Naive thymus-derived CD8-positive, alpha-beta T cell (primary cell): ENCODE measurements at regions not wholly inside any gene's neighbourhood (a gene's known extent, or its start where the extent isn't known, plus 50 kb on each side); places are given as distances from the start of the nearest gene placed in this dataset.
"Not testable (repeated sequence)": the region's sequence is repeated elsewhere in the genome, so short reads cannot be mapped to it uniquely, and the experiment has no call there.

ENCODE experiments used
- ATAC-seq, 2 donors: fragments of 150-1000 bp; cut with Tn5 transposase in 1 of 2; sonication (Bioruptor Pico), chemical (Tn5 transposase) in 1 of 2; 1 replicate in 1 of 2; 2 replicates in 1 of 2; pipeline ENCODE4 v1.10.0; 2021; ENCODE audit warnings: mild to moderate bottlenecking in 2 of 2, moderate library complexity in 2 of 2
- POLR2A ChIA-PET: fragments of 350-600 bp; sonication (Branson Sonifier 250); formaldehyde crosslinking; loops from one replicate; lab custom pipeline; 2021; ENCODE audit warnings: antibody characterized with exemption; lab: Charles Lee
- DNase-seq, 10 donors: peaks; one replicate each; pipeline versions ENCODE4 v3.0.0 to v3.0.0-alpha.2; 2020 to 2022
- H3K27ac Mint-ChIP-seq, 10 donors: one replicate each; pipeline ENCODE4 v1.8.0; 2020 to 2022; ENCODE audit warnings: mild to moderate bottlenecking in 10 of 10, mixed read lengths in 10 of 10, moderate library complexity in 4 of 10, inconsistent platforms in 1 of 10
- H3K27me3 Mint-ChIP-seq, 5 donors: one replicate each; pipeline ENCODE4 v1.8.0; 2021 to 2022; ENCODE audit warnings: mixed read lengths in 5 of 5
- H3K36me3 Mint-ChIP-seq, 3 donors: one replicate each; pipeline ENCODE4 v1.8.0; 2020 to 2022; ENCODE audit warnings: mixed read lengths in 3 of 3, mild to moderate bottlenecking in 2 of 3, inconsistent platforms in 1 of 3
- H3K4me1 Mint-ChIP-seq, 4 donors: one replicate each; pipeline ENCODE4 v1.8.0; 2021 to 2022; ENCODE audit warnings: mixed read lengths in 4 of 4
- H3K4me3 Mint-ChIP-seq, 10 donors: one replicate each; pipeline ENCODE4 v1.8.0; 2020 to 2022; ENCODE audit warnings: mild to moderate bottlenecking in 10 of 10, mixed read lengths in 10 of 10, moderate library complexity in 6 of 10, inconsistent platforms in 1 of 10
- H3K9me3 Mint-ChIP-seq, 9 donors: one replicate each; pipeline ENCODE4 v1.8.0; 2020 to 2022; ENCODE audit warnings: mixed read lengths in 9 of 9, mild to moderate bottlenecking in 3 of 9, inconsistent platforms in 1 of 9, moderate library complexity in 1 of 9

DNA sequence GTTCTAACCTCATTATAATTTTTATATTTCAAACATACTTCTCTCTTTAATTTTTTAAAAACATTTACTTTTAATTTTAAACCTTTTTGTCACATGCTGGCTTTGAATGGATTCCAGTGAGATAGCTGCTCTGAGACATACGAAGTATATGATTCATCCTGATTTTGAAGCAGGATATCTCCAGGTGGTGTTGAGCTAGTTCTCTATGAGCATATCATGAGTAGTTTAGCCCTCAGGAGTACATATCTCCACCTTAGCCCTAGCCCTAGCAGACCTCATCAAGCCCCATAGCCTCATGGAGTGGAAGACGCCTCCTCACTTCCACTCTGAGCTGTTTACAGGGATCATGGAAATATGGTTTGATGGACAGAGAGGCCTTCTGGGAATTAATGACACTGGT lies 183.2 kb upstream of the C21orf91 start:
- peaks cover 0 to 6% (median 0%) of the 10 kb centered on the region in 3 donors for H3K36me3 Mint-ChIP-seq
- peaks cover 0 to 6% (median 0%) of the 10 kb centered on the region in 9 donors for H3K9me3 Mint-ChIP-seq
- DNase-seq (no peak), ATAC-seq (no peak)
- H3K27ac Mint-ChIP-seq = no peak overlapping the region
- POLR2A ChIA-PET = no interaction called here
- no peak overlapping the region for H3K4me3 Mint-ChIP-seq
- no peaks in the 10 kb centered on the region for H3K27me3 Mint-ChIP-seq
- no peaks in the 10 kb centered on the region for H3K4me1 Mint-ChIP-seq

DNA sequence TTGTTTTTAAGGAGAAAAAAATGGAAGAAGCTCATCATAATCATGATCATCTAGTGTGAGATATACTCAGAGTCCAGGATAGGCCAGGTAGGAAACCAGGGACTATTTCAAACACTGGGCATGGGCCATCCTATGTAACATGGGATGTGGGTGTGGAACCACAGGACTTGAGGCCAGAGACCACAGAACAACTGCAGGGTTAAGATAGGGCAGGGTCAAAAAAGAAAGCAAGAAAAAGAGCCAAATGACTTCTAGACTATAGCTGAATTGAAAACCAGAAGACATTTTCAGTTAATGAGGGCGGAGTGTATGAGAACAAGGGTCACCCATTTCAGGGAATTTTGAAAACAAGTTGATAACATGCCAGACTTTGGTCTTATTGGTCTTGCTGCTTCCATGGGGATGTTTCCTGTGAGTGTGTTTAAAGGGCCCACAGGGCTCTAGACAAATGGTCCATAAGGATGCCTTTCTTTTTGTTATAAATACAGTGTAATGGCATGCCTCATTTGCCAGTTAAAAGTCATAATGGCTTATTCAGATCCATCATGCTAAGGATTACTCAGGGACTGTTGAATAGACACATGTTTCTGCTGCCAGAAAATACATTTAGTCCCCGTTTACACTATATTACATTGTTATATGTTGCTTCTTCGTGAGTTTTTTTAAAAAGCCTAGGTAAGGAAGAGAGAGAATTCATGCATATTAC lies 182.0 kb upstream of the C21orf91 start:
- H3K4me1 Mint-ChIP-seq = no peaks in the 10 kb centered on the region

DNA sequence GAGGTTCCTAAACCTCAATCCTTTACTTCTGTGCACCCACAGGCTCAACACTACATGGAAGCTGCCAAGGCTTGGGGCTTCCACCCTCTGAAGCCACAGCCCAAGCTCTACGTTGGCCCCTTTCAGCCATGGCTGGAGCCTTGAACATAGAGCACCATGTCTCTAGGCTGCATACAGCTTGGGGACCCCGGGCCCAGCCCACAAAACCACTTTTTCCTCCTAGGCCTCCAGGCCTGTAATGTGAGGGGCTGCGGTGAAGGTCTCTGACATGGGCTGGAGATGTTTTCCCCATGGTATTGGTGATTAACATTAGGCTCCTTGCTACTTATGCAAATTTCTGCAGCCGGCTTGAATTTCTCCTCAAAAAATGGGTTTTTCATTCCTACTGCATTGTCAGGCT lies 179.4 kb upstream of the C21orf91 start:
- H3K27me3 Mint-ChIP-seq, H3K27ac Mint-ChIP-seq, H3K4me3 Mint-ChIP-seq, DNase-seq, POLR2A ChIA-PET, ATAC-seq, H3K4me1 Mint-ChIP-seq: not testable (repeated sequence)
- peaks cover 0 to 22% (median 2%) of the 10 kb centered on the region in 3 donors for H3K36me3 Mint-ChIP-seq
- H3K9me3 Mint-ChIP-seq = peaks cover 0 to 20% (median 9%) of the 10 kb centered on the region in 9 donors

More for the DNA sequence above, 182.0 kb upstream of the C21orf91 start:
- peaks cover 0 to 6% (median 0%) of the 10 kb centered on the region in 9 donors for H3K9me3 Mint-ChIP-seq
- peaks cover 0 to 10% (median 0%) of the 10 kb centered on the region in 3 donors for H3K36me3 Mint-ChIP-seq
- no peak for ATAC-seq
- H3K27ac Mint-ChIP-seq = no peak overlapping the region
- no peak overlapping the region for H3K4me3 Mint-ChIP-seq
- POLR2A ChIA-PET = no interaction called here
- DNase-seq = no peak
- no peaks in the 10 kb centered on the region for H3K27me3 Mint-ChIP-seq

DNA sequence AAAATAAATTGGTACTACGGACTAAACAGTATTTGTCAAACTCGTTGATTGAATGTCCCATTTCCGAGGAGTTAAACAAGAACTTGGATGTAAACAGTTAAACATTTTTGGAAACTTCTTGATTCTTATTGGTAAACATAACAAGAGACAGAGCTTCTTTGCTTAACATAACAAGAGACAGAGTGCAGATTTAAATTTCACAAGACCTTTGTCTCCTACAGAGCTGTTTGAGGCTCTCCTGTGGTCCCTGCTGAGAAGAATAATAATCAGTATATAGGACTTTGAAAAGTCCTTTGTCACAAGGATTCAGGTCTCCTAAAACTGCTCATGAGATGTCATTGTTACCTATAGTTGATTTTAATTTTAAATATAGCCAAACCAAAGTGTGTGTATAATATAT lies 170.6 kb upstream of the C21orf91 start:
- POLR2A ChIA-PET = no interaction called here
- Mint-ChIP-seq H3K27ac (no peak overlapping the region), H3K4me3 (no peak overlapping the region), H3K4me1 (no peaks in the 10 kb centered on the region), H3K27me3 (peaks cover 0 to 13% (median 0%) of the 10 kb centered on the region in 5 donors), H3K9me3 (peaks cover 5 to 32% (median 20%) of the 10 kb centered on the region in 9 donors), H3K36me3 (peaks cover 0 to 27% (median 5%) of the 10 kb centered on the region in 3 donors)
- no peak for DNase-seq
- ATAC-seq = no peak

DNA sequence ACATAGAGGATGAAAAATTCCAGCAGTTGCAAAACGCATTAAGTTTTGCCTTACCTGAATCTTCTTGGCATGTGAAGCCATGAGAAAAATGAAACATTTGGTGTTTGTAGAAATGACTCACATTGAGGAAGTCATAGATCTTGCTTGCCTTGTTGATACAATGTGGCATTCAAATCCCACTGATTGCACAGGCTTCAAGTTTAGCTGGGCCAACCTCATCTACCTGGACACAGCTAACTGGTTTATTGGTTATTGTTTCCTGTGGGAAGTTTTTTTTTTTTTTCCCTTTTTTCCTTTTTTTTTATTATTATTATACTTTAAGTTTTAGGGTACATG lies 168.9 kb upstream of the C21orf91 start:
- POLR2A ChIA-PET = no interaction called here
- H3K27me3 Mint-ChIP-seq = peaks cover 0 to under 1% (median 0%) of the 10 kb centered on the region in 5 donors

DNA sequence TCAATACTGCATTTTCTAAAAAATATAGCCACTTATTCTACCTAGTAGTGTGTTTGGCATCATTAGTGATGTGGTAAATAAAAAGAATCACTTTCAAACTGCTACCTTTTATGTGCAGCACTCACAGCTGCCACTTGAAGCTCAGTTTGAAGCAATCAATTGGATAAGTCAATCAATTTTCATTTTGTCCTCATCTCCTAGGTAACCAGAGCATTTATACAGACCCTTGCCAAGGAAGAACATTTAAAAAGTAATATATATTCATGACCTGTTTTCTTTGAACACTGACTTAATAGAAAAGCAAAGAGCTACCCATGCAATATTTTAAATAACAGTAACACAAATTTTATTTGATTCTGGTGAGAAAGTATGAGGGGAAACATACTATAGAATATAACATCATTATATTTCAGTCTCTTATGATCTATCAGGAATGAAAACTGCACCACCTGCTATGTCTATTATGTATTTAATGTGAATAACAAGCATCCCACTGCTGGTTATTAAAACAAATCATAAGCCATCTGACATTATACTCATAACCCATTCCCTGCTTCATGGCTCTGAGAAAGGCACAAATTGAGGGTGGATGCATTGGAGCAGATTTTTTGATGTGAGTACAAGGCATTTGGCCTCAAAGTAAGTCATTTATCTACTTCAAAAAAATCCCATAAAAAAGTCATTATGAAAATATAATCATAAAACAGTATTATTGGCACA lies 168.4 kb upstream of the C21orf91 start:
- H3K4me1 Mint-ChIP-seq = no peaks in the 10 kb centered on the region
- no peaks in the 10 kb centered on the region for H3K27me3 Mint-ChIP-seq
- H3K9me3 Mint-ChIP-seq = peaks cover 0 to 17% (median 8%) of the 10 kb centered on the region in 9 donors
- POLR2A ChIA-PET = no interaction called here
- H3K27ac Mint-ChIP-seq = no peak overlapping the region
- no peak for ATAC-seq
- H3K4me3 Mint-ChIP-seq = no peak overlapping the region
- DNase-seq = no peak
- H3K36me3 Mint-ChIP-seq = peaks cover 0 to 10% (median 0%) of the 10 kb centered on the region in 3 donors

More for the DNA sequence above, 168.9 kb upstream of the C21orf91 start:
- ATAC-seq (no peak), DNase-seq (no peak)
- H3K4me3 Mint-ChIP-seq = no peak overlapping the region
- H3K9me3 Mint-ChIP-seq = peaks cover 0 to 19% (median 8%) of the 10 kb centered on the region in 9 donors
- H3K4me1 Mint-ChIP-seq = no peaks in the 10 kb centered on the region
- peaks cover 0 to 14% (median 0%) of the 10 kb centered on the region in 3 donors for H3K36me3 Mint-ChIP-seq
- no peak overlapping the region for H3K27ac Mint-ChIP-seq

DNA sequence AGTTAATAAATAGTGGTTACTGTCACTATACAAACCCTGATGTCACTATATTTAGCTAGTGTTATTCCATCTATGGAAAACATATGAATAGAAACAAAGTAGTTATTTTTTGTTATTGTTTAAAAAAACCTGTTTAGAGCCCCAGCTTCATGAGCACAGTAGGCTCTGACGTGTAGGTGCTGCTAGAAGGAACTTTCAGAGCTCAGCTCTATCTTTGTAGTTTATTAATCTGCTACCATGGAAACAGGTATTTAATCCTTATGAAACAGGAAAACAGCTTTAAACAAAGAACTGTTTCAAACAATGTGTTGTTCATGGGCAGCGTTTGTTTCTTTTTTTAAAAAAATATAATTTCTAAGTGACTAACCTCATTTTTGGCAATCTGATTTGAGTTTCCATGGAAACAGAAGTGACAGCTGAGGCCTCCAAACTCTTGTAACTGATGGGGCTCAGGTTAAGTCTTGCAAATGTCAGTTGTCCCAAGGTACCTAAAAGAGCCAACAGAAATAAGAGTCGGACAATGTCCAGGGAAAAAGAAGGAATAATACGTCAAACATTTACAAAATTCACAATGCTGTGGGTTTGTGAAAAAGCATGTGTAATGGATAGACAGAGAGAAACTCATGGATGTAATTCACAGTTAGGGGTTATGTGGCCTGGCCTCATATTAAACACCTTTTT lies 162.0 kb upstream of the C21orf91 start:
- no peaks in the 10 kb centered on the region for H3K27me3 Mint-ChIP-seq
- DNase-seq = no peak
- POLR2A ChIA-PET = no interaction called here
- ATAC-seq = no peak
- no peak overlapping the region for H3K27ac Mint-ChIP-seq
- H3K36me3 Mint-ChIP-seq = no peaks in the 10 kb centered on the region
- H3K9me3 Mint-ChIP-seq = no peaks in the 10 kb centered on the region
- no peaks in the 10 kb centered on the region for H3K4me1 Mint-ChIP-seq
- H3K4me3 Mint-ChIP-seq = no peak overlapping the region

GRCh38 chr21:17979763-17980162 lies 160.6 kb upstream of the C21orf91 start:
- ATAC-seq (no peak), DNase-seq (no peak)
- POLR2A ChIA-PET = no interaction called here
- no peaks in the 10 kb centered on the region for H3K9me3 Mint-ChIP-seq
- no peaks in the 10 kb centered on the region for H3K4me1 Mint-ChIP-seq
- no peak overlapping the region for H3K4me3 Mint-ChIP-seq
- no peak overlapping the region for H3K27ac Mint-ChIP-seq
- no peaks in the 10 kb centered on the region for H3K27me3 Mint-ChIP-seq
- no peaks in the 10 kb centered on the region for H3K36me3 Mint-ChIP-seq

GRCh38 chr21:17978895-17979294 lies 159.7 kb upstream of the C21orf91 start:
- no peaks in the 10 kb centered on the region for H3K27me3 Mint-ChIP-seq
- POLR2A ChIA-PET = no interaction called here
- no peak overlapping the region for H3K27ac Mint-ChIP-seq

GRCh38 chr21:17976691-17977090 lies 157.5 kb upstream of the C21orf91 start:
- Mint-ChIP-seq H3K9me3 (peaks cover 0 to 7% (median 0%) of the 10 kb centered on the region in 9 donors), H3K27ac (no peak overlapping the region), H3K4me1 (no peaks in the 10 kb centered on the region), H3K36me3 (peaks cover 0 to 2% (median 2%) of the 10 kb centered on the region in 3 donors), H3K27me3 (peaks cover 0 to 11% (median 0%) of the 10 kb centered on the region in 5 donors), H3K4me3 (no peak overlapping the region)
- ATAC-seq (no peak), DNase-seq (no peak)
- POLR2A ChIA-PET = no interaction called here

More at GRCh38 chr21:17978895-17979294, 159.7 kb upstream of the C21orf91 start:
- no peaks in the 10 kb centered on the region for H3K36me3 Mint-ChIP-seq
- no peak for DNase-seq
- ATAC-seq = no peak
- no peak overlapping the region for H3K4me3 Mint-ChIP-seq
- no peaks in the 10 kb centered on the region for H3K9me3 Mint-ChIP-seq
- H3K4me1 Mint-ChIP-seq = no peaks in the 10 kb centered on the region

DNA sequence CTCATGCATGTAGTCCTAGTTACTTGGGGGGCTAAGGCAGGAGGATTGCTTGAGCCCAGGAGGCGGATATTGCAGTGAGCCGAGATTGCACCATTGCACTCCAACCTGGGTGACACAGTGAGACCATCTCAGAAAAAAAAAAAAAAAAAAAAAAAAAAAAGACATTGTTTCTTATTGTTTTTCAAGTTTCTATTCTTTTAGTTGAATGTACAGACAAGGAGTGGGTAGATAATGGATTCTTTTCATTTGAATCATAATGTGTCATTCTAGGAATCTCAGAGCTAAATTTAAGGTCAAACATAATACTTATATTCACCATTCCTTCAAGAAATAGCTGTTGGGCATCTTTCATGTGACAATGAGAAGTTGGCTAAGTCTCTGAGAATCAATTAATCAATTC lies 157.0 kb upstream of the C21orf91 start:
- H3K27me3 Mint-ChIP-seq = peaks cover 0 to 11% (median 0%) of the 10 kb centered on the region in 5 donors
- POLR2A ChIA-PET = no interaction called here
- DNase-seq (no peak), ATAC-seq (no peak)
- H3K4me3 Mint-ChIP-seq = no peak overlapping the region
- H3K9me3 Mint-ChIP-seq = peaks cover 0 to 8% (median 0%) of the 10 kb centered on the region in 9 donors
- H3K27ac Mint-ChIP-seq = no peak overlapping the region
- H3K36me3 Mint-ChIP-seq = peaks cover 0 to 7% (median 5%) of the 10 kb centered on the region in 3 donors
- no peaks in the 10 kb centered on the region for H3K4me1 Mint-ChIP-seq

- POLR2A ChIA-PET = no interaction called here
- peaks cover 0 to 10% (median 7%) of the 10 kb centered on the region in 3 donors for H3K36me3 Mint-ChIP-seq
- H3K27me3 Mint-ChIP-seq = peaks cover 0 to 16% (median 2%) of the 10 kb centered on the region in 5 donors
Observed at GRCh38 chr21:17967319-17967718, 148.2 kb upstream of the C21orf91 start.

GRCh38 chr21:17964716-17965115 lies 145.6 kb upstream of the C21orf91 start:
- Mint-ChIP-seq H3K4me3 (no peak overlapping the region), H3K27ac (no peak overlapping the region), H3K36me3 (peaks cover 0 to 2% (median 0%) of the 10 kb centered on the region in 3 donors), H3K27me3 (peaks cover 0 to 12% (median 7%) of the 10 kb centered on the region in 5 donors), H3K9me3 (peaks cover 0 to 2% (median 0%) of the 10 kb centered on the region in 9 donors), H3K4me1 (no peaks in the 10 kb centered on the region)
- DNase-seq (no peak), ATAC-seq (no peak)
- POLR2A ChIA-PET = no interaction called here

More at GRCh38 chr21:17967319-17967718, 148.2 kb upstream of the C21orf91 start:
- ATAC-seq (no peak), DNase-seq (no peak)
- H3K27ac Mint-ChIP-seq = no peak overlapping the region
- H3K9me3 Mint-ChIP-seq = peaks cover 0 to 5% (median 0%) of the 10 kb centered on the region in 9 donors
- no peak overlapping the region for H3K4me3 Mint-ChIP-seq
- H3K4me1 Mint-ChIP-seq = no peaks in the 10 kb centered on the region
